Type B pancreatic cell (in vitro differentiated cells): ENCODE measurements at regions not wholly inside any gene's neighbourhood (a gene's known extent, or its start where the extent isn't known, plus 50 kb on each side); places are given as distances from the start of the nearest gene placed in this dataset.

ENCODE experiments used
- DNase-seq: peaks from one replicate; pipeline ENCODE4 v3.0.0; 2021; ENCODE audit warnings: mixed read lengths; ENCODE audit not compliant: unreplicated experiment; ENCODE audit errors: extremely low spot score
- H3K27ac Mint-ChIP-seq: 2 replicates; pipeline ENCODE4 v1.8.0; 2021; ENCODE audit warnings: mild to moderate bottlenecking, mixed read lengths
- H3K27me3 Mint-ChIP-seq: 2 replicates; pipeline ENCODE4 v1.8.0; 2021; ENCODE audit warnings: mixed read lengths
- H3K36me3 Mint-ChIP-seq: 2 replicates; pipeline ENCODE4 v1.8.0; 2021; ENCODE audit warnings: mixed read lengths
- H3K4me1 Mint-ChIP-seq: one replicate; pipeline ENCODE4 v1.8.0; 2021; ENCODE audit warnings: mixed read lengths; ENCODE audit not compliant: unreplicated experiment
- H3K4me3 Mint-ChIP-seq: 2 replicates; pipeline ENCODE4 v1.8.0; 2021; ENCODE audit warnings: mild to moderate bottlenecking, mixed read lengths
- H3K9me3 Mint-ChIP-seq: 2 replicates; pipeline ENCODE4 v1.8.0; 2021; ENCODE audit warnings: mixed read lengths
- TF ChIP-seq, protein P1 (sequence below): fragments of 200-600 bp; sonication (generic); conservative IDR thresholded peaks from 2 replicates; pipeline ENCODE4 v1.5.0; 2021; ENCODE audit warnings: antibody characterized with exemption, mild to moderate bottlenecking

DNA sequence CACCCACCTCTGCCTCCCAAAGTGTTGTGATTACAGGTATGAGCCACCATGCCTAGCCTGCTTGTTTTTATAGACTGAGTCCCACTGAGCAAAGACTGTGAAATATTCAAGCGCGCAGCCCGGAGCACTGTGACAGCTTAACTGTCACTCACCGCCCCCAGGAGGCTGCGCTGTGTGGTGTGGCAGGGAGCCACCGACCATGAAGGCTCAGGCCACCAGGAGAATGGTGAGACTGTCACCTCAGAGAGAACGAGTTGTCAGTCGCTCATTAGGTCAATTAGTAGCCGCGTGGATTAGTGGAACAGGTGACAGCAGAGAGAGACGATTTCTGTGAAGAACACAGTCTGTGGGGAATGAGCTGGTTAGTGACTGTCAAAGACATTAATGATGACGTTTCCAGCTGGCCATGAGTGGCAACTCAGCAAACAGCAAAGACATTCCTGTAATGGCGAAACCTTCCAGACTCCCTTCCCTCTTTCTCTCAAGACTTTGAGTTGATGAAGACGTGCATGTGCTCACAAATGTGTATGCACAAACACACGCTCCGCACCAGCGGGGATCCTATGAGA, 64.5 kb downstream of the CYCS start:
- Mint-ChIP-seq H3K4me3 (no peak overlapping the region), H3K4me1 (no peaks in the 10 kb centered on the region), H3K27me3 (peaks cover 6% of the 10 kb centered on the region), H3K9me3 (no peaks in the 10 kb centered on the region), H3K36me3 (no peaks in the 10 kb centered on the region), H3K27ac (no peak overlapping the region)
- no peak for DNase-seq
- TF ChIP-seq, protein P1, sequence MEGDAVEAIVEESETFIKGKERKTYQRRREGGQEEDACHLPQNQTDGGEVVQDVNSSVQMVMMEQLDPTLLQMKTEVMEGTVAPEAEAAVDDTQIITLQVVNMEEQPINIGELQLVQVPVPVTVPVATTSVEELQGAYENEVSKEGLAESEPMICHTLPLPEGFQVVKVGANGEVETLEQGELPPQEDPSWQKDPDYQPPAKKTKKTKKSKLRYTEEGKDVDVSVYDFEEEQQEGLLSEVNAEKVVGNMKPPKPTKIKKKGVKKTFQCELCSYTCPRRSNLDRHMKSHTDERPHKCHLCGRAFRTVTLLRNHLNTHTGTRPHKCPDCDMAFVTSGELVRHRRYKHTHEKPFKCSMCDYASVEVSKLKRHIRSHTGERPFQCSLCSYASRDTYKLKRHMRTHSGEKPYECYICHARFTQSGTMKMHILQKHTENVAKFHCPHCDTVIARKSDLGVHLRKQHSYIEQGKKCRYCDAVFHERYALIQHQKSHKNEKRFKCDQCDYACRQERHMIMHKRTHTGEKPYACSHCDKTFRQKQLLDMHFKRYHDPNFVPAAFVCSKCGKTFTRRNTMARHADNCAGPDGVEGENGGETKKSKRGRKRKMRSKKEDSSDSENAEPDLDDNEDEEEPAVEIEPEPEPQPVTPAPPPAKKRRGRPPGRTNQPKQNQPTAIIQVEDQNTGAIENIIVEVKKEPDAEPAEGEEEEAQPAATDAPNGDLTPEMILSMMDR = no peak

DNA sequence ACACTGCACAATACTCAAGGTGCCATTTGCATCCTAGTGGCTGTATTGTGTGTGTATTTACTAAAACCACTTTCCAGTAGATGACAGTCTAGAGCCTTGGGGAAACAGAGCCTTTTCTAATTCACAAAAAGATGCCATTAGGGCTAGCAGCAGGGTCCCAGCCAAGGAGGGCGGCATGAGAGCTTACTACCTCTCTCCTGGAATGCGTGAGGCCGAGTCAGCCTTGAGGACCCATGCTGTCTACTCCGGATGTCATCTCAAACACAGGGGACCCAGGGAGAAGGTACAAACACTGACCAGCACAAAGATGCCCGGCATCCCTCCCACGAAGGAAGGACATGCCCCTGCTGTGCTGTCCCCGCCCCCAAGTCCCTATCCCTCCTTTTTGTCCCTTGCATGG, 65.5 kb downstream of the CYCS start:
- Mint-ChIP-seq H3K27ac (no peak overlapping the region), H3K27me3 (peaks cover 9% of the 10 kb centered on the region), H3K4me3 (no peak overlapping the region), H3K4me1 (no peaks in the 10 kb centered on the region), H3K36me3 (no peaks in the 10 kb centered on the region), H3K9me3 (no peaks in the 10 kb centered on the region)
- TF ChIP-seq, protein P1 = no peak
- DNase-seq = no peak

DNA sequence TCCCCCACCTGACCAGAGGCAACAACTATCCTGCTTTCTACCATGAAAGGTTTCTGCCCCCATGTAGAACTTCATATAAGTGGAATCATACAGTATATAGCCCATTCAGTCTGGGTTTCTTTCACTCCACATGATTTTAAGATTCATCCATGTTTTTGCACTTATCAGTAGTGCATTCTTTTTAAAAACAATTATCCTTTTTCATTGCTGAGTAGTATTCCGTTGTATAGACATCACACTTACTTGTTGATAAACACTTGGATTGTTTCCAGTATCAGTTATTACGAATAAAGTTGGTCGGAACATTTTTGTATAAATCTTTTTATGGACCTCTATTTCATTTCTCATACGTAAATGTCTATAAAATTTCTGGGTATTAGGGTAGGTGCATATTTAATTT, 68.7 kb downstream of the CYCS start:
- H3K27ac Mint-ChIP-seq = no peak overlapping the region
- DNase-seq = no peak
- H3K9me3 Mint-ChIP-seq = no peaks in the 10 kb centered on the region
- peaks cover 7% of the 10 kb centered on the region for H3K27me3 Mint-ChIP-seq
- TF ChIP-seq, protein P1 = no peak
- H3K4me1 Mint-ChIP-seq = no peaks in the 10 kb centered on the region
- H3K36me3 Mint-ChIP-seq = no peaks in the 10 kb centered on the region
- H3K4me3 Mint-ChIP-seq = no peak overlapping the region

DNA sequence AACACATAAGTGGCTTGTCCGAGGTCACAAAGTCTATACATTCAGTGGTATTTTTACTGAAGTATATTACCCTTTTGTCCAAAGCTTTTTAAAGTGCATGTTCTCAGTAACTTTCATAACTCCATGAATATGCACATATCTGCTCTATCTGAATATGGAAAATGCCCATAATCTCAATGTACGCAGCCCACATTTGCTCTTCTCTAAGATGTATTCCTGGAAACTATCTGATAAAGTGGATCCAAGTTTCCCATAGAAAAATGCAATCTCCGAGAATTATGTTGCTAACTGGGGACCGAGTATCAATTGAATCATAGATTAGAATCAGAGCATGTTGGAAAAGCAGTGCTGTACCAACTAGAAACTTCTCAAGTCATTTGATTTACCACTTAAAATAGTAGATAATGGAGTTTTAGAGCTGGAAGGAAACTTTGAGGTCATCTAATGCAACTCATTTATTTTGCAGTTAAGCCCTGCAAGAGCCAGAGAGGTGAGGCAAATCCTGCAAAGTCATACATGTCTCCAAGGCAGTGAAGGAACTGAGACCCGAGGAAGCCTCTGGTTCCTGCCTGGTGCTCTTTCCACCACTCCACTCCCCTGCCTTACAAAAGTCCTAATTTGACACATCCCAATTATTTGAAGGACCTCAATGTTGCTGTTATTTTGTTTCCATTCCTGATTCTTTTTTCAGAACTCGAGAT, 69.4 kb downstream of the CYCS start:
- H3K27me3 Mint-ChIP-seq = peaks cover 7% of the 10 kb centered on the region
- TF ChIP-seq, protein P1 = no peak

DNA sequence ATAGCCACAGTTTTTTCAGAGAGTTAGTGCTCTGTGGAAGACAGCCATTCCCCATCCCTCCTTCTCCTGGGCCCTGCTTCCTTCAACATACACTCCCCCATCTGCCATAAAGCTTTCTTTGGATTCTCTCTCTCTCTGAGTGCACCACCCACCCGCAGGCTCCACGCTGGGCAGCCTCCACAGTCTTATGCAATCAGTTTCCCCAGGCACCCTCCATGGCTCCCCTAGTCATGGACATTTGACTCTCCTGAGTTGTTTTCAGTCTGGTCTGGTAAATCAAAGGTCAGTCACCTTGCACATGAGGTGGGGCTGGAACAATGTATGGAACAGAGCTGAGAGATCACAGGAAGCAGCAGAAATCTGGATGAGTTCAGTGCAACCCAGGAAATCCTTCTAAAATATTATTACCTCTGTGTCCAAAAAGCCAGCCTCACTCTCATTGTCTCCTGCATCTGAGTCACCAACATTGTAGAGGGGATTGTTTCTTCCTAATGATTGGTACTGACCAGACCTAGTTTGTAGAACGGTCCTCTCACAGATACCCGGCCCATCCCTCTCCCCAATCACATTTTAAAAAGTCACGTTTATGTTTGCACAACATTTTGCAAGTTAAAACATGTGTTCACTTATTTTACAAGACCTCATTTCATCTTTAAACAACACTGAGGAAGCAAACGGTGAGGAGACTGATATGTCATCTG, 70.1 kb downstream of the CYCS start:
- H3K4me3 Mint-ChIP-seq = no peak overlapping the region
- H3K4me1 Mint-ChIP-seq = no peaks in the 10 kb centered on the region
- no peak for DNase-seq
- no peaks in the 10 kb centered on the region for H3K36me3 Mint-ChIP-seq
- H3K9me3 Mint-ChIP-seq = no peaks in the 10 kb centered on the region
- peaks cover 7% of the 10 kb centered on the region for H3K27me3 Mint-ChIP-seq
- TF ChIP-seq, protein P1 = no peak
- no peak overlapping the region for H3K27ac Mint-ChIP-seq

More for the DNA sequence above, 69.4 kb downstream of the CYCS start:
- no peaks in the 10 kb centered on the region for H3K36me3 Mint-ChIP-seq
- no peak for DNase-seq
- H3K4me1 Mint-ChIP-seq = no peaks in the 10 kb centered on the region
- H3K27ac Mint-ChIP-seq = no peak overlapping the region
- no peak overlapping the region for H3K4me3 Mint-ChIP-seq
- H3K9me3 Mint-ChIP-seq = no peaks in the 10 kb centered on the region
